UCSD-AML1 (cell line): ENCODE measurements at regions not wholly inside any gene's neighbourhood (a gene's known extent, or its start where the extent isn't known, plus 50 kb on each side); places are given as distances from the start of the nearest gene placed in this dataset.
"Not testable (repeated sequence)": the region's sequence is repeated elsewhere in the genome, so short reads cannot be mapped to it uniquely, and the experiment has no call there.

Experiments used
- DNase-seq: peaks from one replicate; lab custom pipeline; 2025; ENCODE audit not compliant: unreplicated experiment; lab: John Stamatoyannopoulos, UW

DNA sequence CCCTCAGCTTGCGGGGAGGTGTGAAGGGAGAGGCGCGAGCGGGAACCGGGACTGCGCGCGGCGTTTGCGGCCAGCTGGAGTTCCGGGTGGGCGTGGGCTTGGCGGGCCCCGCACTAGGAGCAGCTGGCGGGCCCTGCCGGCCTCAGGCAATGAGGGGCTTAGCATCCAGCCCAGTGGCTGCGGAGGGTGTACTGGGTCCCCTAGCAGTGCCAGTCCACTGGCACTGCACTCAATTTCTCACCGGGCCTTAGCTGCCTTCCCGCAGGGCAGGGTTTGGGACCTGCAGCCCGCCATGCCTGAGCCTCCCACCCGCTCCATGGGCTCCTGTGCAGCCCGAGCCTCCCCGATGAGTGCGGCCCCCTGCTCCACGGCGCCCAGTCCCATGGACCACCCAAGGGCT is 163.5 kb upstream of the PTCH1 start:
- not testable (repeated sequence) for DNase-seq

DNA sequence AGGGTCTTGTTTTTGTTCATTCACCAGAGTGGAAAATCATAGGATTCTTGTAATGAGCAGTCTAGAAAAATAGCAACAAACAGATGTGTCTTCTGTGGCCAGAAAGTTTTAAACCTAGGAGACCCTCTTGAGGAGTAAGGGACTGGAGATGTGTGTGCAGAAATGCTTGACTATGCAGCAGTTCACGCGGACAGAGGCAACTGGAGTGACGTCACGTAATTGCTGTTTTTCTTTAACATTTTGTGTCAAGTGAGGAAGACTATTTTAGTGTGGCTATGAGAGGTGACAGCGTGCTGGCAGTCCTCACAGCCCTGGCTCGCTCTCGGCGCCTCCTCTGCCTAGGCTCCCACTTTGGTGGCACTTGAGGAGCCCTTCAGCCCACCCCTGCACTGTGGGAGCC is 163.1 kb upstream of the PTCH1 start:
- no peak for DNase-seq

DNA sequence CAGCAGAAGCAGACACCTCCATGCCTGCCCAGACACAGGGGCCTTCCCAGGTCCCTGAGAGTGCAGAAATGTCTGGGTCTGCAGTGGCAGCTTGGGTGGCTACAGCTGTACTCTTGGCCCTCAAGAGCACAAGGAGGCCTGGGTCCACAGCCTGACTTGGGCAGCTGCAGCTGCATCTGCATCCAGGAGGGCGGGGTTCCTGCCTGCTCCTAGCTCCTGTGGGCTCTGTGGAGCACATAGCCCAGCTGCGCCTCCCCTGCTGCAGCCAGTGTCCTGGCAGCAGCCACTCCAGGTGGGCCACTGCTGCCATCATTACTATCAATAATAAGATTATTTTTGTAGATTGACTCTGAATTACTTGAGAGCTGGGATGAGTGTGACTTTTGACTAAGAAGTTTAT is 162.0 kb upstream of the PTCH1 start:
- DNase-seq: no peak

DNA sequence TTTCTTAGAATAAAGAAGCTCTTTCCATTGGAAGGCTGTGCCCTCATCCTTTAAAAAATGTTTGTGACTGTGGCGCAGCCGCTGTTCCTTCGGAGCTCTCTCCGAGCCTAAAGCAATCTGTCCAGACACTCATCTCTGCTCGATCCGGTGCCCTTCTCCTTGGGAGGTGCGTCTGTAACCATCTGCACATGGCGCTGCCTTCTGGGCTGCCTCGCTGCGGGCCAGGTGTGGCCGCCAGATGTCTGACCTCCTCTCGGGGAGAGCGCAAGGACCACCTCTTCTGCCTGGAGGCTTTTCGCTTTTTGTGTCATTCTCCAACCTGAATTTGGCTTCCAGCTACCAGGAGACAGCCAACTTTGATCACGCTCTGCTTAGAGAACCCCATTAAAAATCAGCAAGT is 153.4 kb upstream of the PTCH1 start:
- no peak for DNase-seq

DNA sequence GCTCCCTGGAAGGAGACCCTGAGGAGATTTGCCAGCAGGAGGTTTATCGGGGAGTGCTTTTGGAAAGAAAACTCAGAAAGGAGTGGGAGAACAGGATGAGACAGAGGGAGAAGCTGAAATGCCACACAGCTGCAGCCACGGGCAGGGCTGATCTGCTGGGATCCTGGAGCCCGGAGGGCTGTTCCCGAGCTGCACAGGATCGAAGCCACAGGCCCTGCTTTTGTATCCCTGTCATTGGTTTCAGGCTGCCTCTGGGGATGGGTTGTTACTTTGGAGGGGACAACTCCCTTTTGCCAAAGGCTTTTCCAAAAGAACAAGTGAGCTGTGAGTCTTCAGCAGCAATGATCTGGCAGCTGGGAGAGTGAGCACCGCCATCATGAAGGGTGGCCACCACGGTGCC is 152.5 kb upstream of the PTCH1 start:
- no peak for DNase-seq

DNA sequence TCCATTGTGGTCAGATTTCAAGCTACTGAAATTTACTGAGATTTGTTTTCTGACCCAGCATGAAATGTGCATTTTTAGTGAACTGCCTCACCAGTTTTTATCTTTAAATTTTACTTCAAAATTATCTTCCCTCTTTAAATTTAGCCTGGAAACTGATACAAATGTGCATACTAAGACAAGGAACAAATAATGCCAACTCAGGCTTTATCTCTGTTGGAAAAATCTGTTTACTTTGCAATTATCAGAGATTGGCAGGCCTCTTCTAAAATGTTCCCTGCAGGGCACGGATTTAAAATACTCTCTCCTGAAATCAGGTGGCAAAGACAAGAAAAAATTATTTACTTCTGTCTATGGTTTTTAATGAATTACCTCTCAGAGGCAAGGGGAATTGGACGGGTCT is 151.0 kb upstream of the PTCH1 start:
- no peak for DNase-seq

DNA sequence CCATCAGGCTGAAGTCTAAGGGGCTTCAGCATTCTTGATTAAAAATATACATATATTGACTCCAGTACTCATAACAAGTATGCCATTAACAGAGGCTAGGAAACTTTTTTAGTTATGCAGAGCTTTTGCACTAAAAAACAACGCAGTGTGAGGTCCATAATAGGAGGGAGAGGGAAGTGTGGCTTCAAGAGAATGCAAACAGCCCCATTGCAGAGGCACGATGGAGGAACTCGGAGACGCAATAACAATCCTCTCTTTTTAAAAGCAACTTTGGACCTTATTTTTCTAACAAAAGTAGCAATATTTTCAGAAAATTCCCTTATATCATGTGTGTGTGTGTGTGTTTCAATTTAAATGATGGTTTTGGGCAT is 150.0 kb upstream of the PTCH1 start:
- no peak for DNase-seq

DNA sequence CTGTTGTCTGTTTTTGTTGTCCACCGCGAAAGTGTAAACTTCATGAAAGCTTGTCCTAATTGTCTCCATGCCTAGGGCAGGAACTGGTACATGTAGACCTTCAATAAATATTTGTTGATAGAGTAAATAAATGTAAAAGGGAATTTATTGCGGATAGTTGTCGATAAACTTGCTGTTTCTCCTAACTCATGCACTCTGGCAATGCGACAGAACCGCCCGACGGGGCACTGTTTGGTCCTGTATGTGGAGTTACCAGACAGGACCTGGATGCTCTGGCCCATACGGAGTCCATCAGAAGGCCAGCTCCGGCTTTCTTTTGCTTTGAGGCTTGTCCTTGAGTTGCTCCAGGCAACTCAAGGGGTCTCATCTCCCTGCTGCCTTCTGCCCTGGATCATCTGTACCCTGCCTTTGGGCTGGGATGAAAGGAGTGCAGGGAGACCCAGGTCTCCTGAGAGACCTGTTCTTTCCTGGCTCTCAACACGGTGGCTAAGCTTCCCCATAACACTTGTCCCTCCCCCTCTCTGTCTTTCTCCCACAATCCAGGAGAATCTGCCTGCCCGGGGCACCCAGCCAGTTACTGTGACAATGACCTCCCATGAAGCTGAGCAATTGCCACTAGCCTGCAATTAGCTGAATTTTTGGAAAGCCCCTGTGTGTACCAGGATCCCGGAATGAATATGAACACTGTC is 149.5 kb upstream of the PTCH1 start:
- DNase-seq: no peak

DNA sequence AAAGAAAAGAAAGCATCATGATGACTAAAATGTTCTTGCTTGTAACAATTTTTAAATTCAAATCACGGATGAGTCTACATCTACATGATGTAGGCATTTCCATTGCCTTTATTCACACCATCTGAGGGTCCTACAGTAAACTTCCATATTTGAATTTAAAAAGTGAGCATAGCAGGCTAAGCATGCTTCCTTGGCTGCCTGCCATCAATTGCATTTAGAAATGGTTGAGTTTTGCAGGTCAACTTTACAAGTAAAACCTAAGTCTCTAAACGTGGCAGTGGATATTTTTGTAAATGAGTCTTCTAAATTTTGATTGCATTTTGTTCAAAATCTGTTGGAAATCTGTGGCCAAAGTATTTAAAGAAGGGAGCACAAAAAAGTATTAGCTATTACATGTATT is 136.5 kb upstream of the PTCH1 start:
- DNase-seq: no peak

DNA sequence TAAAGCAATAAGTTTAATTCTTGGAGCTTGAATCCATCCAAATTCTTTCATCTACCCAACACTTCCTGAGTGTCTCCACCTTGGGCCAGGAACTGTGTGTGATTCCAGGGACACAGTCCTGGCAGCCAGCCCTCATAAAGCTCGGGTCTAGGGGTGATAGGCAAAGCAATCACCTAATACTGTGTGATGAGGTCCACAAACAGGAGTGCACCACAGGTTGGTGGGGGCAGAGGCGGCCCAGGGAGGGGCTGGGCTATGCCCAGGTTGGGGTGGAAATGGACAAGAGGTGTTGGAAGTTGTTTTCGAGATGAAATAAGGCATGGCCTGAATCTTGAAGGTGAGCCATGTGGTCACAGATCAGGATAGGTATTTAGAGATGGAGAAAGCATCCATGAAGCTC is 133.9 kb upstream of the PTCH1 start:
- no peak for DNase-seq

DNA sequence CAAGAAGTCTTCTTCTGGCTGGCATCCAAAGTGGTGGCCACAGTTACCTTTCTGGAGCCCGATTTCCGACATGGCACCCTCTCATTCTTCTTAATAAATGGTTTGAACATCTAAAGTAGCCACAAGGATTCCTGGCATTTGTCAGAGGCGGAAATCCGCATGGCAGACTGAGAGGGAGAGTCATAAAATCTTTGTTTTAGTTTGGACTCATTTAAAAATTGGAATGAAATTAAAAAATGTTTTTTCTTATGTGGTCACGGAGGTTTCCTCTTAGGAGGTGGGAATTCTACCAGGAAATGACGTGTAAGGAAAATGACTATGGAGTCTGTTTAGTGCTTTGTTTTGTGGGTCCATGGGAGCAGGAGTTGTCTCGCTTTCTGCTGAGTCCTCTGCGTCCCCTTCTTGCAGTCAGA is 133.0 kb upstream of the PTCH1 start:
- no peak for DNase-seq

DNA sequence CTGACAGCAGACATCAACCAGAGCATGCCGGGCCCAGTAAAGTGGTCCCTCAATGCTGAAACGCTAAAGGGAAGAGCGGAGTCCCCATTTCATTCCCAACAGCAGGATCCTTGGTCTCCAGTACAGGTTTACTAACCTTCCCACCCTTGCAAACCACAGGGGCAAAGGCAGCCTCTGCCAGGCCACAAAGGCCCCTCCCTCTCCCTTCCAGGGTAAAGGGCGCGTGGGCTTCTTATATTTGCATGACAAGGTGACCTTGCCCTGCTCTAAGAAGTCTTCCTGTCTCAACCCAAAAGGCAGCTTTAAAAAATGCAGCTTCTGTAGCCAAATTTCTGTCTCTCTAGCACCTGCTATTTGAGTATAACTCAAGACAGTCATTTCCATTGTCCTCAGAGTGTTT is 131.5 kb upstream of the PTCH1 start:
- no peak for DNase-seq

DNA sequence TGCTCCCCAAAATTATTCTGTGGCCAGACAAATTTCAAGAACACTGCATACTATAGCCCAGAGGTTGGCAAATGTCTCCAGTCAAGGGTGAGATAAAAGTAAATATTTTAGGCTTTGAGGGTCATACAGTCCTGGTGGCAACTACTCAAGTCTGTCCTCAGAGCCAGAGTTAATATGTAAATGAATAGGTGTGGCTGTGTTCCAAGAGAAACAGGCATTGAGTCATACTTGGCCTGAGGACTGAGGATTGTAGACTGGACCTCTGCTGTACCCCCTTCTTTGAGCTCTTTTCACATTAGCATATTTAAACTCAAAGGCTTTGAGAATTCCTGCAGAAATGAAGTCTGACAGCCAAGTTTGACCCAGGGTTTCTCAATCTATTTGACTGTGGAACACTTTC is 129.2 kb upstream of the PTCH1 start:
- no peak for DNase-seq

DNA sequence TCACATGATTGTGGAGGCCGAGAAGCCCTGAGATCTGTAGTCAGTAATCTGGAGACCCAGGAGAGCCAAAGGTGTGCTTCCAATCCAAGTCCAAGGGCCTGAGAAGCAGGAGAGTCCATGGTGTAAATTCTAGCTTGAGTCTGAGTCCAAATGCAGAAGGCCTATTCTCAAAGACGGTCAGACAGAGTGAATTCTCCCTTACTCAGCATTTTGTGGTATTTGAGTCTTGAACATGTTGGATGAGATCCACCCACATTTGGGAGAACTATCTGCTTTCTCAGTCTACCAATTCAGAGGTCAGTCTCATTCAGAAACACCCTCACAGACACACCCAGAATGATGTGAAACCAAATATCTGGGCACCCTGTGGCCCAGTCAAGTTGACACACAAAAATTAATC is 128.8 kb upstream of the PTCH1 start:
- no peak for DNase-seq

DNA sequence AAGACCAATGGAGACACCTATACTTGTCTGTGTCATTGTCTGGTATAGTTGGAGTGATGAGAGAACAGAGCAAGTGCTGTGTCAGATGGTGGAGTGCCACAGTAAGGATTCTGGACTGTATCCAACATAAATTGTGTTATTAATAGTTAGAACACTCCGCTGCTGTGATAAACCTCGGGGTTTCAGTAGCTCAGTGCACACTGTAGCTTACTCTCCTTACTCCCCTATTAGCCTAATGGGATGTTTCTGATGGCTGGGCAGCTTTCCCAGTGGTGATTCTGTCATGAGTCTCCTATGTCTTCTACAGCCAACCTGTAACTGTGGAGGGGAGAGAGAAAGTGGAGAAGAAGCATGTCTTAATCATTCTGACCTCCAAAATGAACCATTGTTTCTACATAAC is 127.6 kb upstream of the PTCH1 start:
- DNase-seq: no peak

DNA sequence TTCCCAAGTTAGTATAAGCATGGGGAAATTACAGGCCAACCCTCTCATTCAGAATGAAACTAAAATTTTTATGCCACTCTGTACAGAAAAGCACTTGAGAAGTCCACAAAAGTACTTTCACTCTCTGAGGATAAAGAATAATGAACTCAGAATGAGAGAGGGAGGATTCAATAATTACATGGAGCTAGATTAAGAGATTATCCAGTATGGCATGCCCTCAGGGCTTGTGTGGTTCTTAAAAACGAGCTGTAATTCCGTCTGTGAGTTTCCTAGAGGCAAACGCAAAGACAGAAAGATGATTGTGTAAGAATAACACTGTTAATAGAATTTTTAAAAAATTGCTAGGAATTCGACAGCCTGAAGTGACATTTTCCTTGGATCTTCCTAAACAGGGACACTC is 126.8 kb upstream of the PTCH1 start:
- no peak for DNase-seq

DNA sequence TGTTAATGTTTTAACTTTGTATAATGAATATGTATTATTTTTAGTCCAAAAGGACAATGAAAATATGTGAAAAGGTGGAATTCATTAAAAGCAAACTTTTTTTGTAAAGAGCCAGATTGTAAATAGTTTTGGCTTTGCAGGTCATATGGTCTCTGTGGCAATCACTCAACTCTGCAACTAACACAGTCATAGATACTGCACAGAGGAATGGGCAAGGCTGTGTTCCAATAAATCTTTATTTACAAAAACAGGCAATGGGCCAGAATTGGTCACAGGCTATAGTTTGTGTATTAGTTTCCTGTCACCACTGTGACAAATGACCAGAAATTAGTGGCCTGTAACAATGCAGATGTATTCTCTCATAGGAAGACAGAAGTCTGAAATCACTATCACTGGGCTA is 125.4 kb upstream of the PTCH1 start:
- DNase-seq: no peak

DNA sequence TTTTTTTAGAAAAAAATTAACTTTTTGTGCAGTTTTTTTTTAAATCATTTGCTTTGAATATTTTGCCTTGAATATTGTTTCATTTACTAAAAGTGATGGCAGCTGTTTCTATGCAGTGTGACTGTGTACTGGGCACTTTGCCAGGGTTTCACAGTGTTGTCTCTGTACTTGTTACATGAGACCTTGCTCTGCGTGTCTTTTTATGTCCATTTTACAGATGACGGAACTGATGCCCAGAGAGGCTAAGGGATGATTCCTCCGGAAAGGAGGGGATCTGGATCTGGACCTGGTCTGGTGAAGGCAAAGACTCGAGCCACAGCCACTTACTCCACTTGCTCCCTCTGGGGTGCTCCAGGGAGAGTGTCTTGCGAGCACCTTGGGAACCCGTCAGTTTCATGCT is 124.8 kb upstream of the PTCH1 start:
- DNase-seq: no peak

DNA sequence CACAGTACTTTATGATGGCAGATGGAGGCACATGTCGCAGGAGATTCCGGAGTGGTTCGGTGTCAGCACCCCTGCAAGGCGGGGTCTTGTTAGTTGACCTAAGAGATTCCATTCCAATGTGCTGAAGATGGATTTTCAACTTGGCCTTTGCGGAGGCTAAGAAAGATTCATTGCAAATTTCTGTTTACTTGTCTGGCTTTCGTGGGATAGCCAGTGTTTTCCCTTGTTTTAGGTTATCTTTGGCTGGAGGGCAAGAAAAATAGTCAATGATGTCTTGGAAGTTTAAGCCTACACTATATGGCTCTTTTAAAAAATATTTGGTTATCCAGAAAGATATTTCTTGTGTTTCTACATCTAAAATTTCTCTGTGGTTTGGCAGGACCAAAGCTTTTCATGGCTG is 123.6 kb upstream of the PTCH1 start:
- DNase-seq: no peak

DNA sequence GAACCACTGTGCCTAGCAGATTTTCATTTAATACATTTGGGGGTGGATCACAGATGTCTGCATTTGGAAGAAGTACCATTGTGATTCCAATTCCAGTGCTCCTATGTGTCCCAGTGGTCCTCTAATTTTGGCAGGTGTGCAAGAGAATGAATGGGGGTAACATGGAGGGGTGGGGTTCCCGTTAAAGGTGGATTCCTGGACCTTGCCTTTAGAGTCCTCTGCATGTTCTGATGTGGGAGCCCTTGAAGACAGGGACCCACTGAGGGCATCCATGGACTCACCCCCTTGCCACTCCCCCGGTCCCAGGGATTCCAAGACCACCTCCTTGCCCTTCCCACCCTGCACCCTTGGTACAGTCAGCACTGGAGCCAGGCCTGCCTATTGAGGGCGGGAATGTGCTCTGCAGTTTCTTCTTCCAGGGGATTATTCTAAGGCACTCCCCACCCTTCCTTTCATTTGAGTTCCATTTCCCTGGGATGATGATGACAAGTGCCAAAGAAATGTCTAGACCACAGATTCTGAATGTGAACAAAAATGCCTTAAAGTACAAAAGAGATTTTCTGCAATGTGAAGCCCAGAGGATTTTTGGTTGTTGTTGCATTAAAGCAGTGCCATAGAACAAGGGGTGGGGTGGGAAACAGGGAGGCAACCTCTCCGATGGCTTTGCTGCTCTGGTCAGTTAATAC is 119.4 kb upstream of the PTCH1 start:
- no peak for DNase-seq

DNA sequence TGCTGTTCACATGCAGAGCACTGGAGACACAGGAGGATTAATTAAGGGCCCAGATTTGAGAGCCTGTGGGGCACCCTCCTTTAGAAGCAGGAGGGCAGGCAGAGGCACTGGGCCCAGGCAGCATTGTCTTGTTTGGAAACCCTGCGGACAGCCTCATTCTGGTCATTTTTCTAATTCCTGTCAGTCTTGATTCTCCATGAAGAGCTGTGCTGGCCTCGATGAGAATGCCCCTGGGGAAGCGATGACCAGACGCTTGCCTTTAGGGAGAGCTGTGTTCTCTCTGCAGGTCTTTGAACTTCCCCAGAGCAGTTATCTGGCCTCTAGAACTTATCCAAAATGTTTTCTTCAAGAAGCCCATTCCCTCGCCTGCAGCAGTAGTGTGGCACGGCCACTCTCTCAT is 117.8 kb upstream of the PTCH1 start:
- no peak for DNase-seq

DNA sequence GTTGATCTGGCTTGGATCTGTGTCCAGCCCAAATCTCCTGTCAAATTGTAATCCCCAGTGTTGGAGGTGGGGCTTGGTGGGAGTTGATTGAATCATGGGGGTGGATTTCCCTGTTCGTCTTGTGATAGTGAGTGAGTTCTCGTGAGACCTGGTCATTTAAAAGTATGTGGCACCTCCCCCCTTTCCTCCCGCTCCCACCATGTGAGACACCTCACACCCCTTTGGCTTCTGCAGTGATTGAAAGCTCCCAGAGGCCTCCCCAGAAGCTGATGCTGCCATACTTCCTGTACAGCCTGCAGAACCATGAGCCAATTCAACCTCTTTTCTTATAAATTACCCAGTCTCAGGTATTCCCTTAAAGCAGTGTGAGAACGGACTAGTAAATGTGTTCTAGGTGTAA is 117.3 kb upstream of the PTCH1 start:
- no peak for DNase-seq

DNA sequence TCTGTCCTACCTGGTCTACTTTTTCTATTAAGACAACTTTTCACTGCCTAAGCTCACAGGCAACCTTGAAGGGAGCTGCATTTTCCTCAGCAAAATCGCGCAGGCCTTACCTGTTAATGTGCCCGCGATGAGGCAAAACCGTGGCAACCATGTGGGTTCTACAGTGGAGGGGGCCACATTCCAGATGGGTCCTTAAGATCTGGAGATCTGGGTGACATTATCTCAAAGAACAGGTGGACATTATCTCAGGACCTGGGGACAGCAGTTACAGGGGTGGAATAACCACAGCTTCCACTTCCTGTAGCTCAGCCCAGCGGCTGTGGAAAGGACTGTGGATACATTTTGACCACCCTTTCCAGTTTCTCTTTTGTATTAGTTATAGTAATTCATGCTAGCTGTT is 112.8 kb upstream of the PTCH1 start:
- peak; percentile 15 for DNase-seq
